GM06990 (cell line): ENCODE measurements at regions not wholly inside any gene's neighbourhood (a gene's known extent, or its start where the extent isn't known, plus 50 kb on each side); places are given as distances from the start of the nearest gene placed in this dataset.

Experiments used
- DNase-seq: peaks from one replicate; pipeline ENCODE4 v3.0.0-alpha.2; 2011; ENCODE audit not compliant: insufficient read length; ENCODE audit errors: extremely low read depth
- H3K27me3 ChIP-seq: replicated peaks from 2 replicates; pipeline ENCODE4 v1.6.0; 2011; ENCODE audit warnings: low read length; ENCODE audit not compliant: control insufficient read depth, insufficient read depth
- H3K36me3 ChIP-seq: 2 replicates; pipeline ENCODE4 v1.5.1; 2011; ENCODE audit warnings: low read length; ENCODE audit not compliant: control insufficient read depth, insufficient read depth
- H3K4me3 ChIP-seq: replicated peaks from 2 replicates; pipeline ENCODE4 v1.5.1; 2011; ENCODE audit warnings: low read depth, mild to moderate bottlenecking, control low read depth, low read length
- TF ChIP-seq, protein P1 (sequence below): IDR thresholded peaks from 2 replicates; pipeline ENCODE4 v1.5.1; 2011; ENCODE audit warnings: low read length, control low read depth, mild to moderate bottlenecking, inconsistent platforms; ENCODE audit not compliant: insufficient read depth, poor library complexity, severe bottlenecking

DNA sequence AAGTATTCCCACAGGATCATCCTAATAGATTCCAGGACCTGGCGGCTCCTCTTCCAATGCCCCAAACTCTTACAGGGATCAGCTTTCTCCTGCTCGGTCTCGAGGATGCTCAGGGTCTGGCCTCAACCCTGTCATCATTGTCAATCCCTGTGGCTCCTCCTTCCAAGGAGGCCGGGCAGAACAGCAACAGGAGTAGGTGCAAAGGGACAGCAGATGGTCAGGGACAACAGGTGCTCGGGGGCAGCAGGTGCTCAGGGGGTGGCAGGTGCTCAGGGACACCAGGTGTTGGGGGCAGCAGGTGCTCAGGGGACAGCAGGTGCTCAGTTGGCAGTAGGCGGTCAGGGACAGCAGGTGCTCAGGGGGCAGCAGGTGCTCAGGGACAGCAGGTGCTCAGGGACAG, 84.8 kb downstream of the TTLL2 start:
- H3K27me3 ChIP-seq = peaks cover 3% of the 10 kb centered on the region; the same call in 1 of the 2 replicates
- no peak overlapping the region for H3K4me3 ChIP-seq
- TF ChIP-seq, protein P1, sequence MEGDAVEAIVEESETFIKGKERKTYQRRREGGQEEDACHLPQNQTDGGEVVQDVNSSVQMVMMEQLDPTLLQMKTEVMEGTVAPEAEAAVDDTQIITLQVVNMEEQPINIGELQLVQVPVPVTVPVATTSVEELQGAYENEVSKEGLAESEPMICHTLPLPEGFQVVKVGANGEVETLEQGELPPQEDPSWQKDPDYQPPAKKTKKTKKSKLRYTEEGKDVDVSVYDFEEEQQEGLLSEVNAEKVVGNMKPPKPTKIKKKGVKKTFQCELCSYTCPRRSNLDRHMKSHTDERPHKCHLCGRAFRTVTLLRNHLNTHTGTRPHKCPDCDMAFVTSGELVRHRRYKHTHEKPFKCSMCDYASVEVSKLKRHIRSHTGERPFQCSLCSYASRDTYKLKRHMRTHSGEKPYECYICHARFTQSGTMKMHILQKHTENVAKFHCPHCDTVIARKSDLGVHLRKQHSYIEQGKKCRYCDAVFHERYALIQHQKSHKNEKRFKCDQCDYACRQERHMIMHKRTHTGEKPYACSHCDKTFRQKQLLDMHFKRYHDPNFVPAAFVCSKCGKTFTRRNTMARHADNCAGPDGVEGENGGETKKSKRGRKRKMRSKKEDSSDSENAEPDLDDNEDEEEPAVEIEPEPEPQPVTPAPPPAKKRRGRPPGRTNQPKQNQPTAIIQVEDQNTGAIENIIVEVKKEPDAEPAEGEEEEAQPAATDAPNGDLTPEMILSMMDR = no peak
- DNase-seq = no peak
- no peaks in the 10 kb centered on the region for H3K36me3 ChIP-seq

DNA sequence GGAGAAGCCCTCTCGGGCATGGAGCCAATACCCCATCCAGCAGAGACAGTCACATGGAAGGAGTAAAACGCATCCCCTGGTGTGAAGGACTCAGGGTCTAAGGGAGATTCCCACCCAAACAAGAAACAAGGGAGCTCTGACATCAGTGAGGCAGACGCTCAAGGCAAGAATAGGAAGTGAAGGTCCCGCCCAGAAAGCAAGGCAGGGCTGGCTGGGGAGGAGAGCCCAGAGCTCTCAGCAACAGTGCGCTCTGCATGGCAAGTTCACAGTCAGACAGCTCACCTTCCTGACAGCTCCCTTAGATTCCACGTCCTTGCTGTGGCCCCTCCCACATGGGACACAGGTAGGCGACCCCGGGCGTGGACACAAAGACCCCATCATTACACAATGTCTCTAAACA, 85.6 kb downstream of the TTLL2 start:
- no peak for DNase-seq
- H3K27me3 ChIP-seq = peaks cover 1% of the 10 kb centered on the region; the same call in 1 of the 2 replicates
- H3K4me3 ChIP-seq = no peak overlapping the region
- TF ChIP-seq, protein P1 = no peak
- H3K36me3 ChIP-seq = no peaks in the 10 kb centered on the region

GRCh38 chr6:167412506-167412905, 87.6 kb downstream of the TTLL2 start:
- Histone ChIP-seq H3K36me3 (no peaks in the 10 kb centered on the region), H3K27me3 (0 out of 2 replicates have a peak, but pooled peaks cover 1% of the 10 kb centered on the region), H3K4me3 (no peak overlapping the region)
- DNase-seq = no peak
- TF ChIP-seq, protein P1 = no peak

DNA sequence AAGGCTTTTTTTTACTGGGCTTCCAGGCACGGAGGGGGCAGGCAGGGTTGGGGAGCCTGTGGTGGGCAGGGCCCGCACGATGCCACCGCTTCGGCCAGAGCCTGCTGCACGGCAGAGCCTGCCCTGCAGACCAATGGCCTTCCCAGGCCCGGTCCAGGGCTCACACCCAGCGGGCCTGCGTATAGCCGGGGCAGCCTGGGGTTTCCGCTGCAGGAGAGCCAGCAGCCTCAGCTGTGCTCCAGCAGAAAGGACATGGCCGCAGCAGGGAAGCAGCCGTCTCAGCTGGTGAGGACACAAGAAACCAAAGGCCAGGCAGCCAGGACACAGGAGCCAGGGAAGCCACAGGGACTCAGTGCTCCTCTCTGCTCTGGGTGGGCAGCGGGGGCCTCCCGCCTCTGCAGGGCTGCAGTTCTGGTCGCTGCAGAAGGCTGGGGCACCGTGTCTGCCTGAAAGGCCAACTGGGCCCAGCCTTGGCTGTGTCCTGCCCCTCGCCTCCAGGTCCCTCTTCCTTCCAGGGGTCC, 90.6 kb downstream of the TTLL2 start:
- no peak for DNase-seq
- H3K4me3 ChIP-seq = no peak overlapping the region
- no peaks in the 10 kb centered on the region for H3K36me3 ChIP-seq
- 0 out of 2 replicates have a peak, but pooled peaks cover 1% of the 10 kb centered on the region for H3K27me3 ChIP-seq
- TF ChIP-seq, protein P1 = no peak

DNA sequence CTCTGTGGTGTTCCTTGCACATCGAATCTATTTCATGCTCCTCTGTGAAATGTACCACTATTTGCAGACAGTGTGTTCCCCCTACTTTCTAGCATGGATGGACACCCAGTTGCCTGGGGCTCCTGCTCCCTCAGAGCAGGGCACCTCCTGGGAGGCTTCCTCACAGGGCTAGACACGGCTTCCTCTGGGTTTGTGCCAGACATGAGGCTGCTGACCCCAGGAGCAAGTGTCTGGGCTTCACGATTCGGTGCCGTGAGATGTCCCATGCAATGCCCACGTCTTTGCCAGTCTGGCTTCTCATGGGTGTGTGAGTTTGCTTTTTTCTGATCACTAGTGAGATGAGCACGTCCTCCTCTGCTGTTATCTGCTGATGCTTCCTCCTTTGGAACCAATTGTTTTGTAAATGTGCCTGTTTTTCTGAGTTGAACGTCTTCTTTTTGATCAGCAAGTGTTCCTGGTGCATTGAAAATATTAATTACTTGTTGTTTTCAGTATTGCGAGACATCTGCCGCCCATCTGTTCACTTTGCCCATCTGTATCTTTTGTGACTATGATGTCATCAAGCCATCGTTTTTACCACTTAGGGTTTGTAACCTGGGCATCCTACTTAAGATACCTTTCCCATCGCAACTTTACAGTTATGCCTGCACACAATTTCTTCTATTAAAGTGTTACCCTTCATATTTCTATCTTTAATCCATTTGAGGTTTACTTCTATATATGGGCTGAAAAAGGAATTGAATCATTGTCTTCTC, 92.0 kb downstream of the TTLL2 start:
- Histone ChIP-seq H3K4me3 (no peak overlapping the region), H3K27me3 (0 out of 2 replicates have a peak, but pooled peaks cover 1% of the 10 kb centered on the region), H3K36me3 (no peaks in the 10 kb centered on the region)
- TF ChIP-seq, protein P1 = no peak
- no peak for DNase-seq

DNA sequence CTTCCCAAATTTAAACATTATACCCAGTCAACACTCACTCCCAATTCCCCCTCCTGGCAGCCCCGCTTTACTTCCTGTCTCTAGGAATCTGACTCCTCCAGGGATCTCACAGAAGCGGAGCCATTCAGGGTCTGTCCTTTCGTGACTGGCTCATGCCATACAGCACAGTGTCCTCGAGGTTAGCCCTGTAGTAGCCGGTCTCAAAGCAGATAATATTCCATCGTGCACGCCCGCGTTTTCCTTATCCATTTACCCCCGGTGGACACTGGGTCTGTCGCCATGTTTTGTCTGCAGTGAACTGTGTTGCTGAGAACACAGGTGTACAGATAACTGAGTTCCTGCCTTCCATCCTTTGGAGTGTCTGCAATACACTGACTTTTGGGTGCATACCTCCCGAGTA, 95.3 kb downstream of the TTLL2 start:
- H3K27me3 ChIP-seq = no peaks in the 10 kb centered on the region
- H3K36me3 ChIP-seq = no peaks in the 10 kb centered on the region
- TF ChIP-seq, protein P1 = no peak
- no peak overlapping the region for H3K4me3 ChIP-seq
- DNase-seq = no peak
